Nephron (organoid): ENCODE measurements at regions not wholly inside any gene's neighbourhood (a gene's known extent, or its start where the extent isn't known, plus 50 kb on each side); places are given as distances from the start of the nearest gene placed in this dataset.

ENCODE experiments used
- H3K27ac Mint-ChIP-seq, 3 experiments: 2 replicates each; pipeline ENCODE4 v1.8.0; 2020; ENCODE audit warnings: mixed read lengths in 3 of 3, mild to moderate bottlenecking in 2 of 3, moderate library complexity in 1 of 3
- H3K27me3 Mint-ChIP-seq: 2 replicates; pipeline ENCODE4 v1.8.0; 2021; ENCODE audit warnings: low read depth, mild to moderate bottlenecking, moderate library complexity, mixed read lengths
- H3K36me3 Mint-ChIP-seq: 2 replicates; pipeline ENCODE4 v1.8.0; 2020; ENCODE audit warnings: low read depth, mixed read lengths
- H3K4me1 Mint-ChIP-seq: 2 replicates; pipeline ENCODE4 v1.8.0; 2020; ENCODE audit warnings: mixed read lengths
- H3K4me3 Mint-ChIP-seq, 3 experiments: 2 replicates each; pipeline ENCODE4 v1.8.0; 2020; ENCODE audit warnings: mild to moderate bottlenecking in 3 of 3, mixed read lengths in 3 of 3, moderate library complexity in 2 of 3
- H3K9me3 Mint-ChIP-seq: 2 replicates; pipeline ENCODE4 v1.8.0; 2020; ENCODE audit warnings: mixed read lengths
- TF ChIP-seq, protein P1 (sequence below), 3 experiments: fragments of 200-600 bp; sonication (generic); IDR thresholded peaks; one replicate each; pipeline ENCODE4 v1.5.0; 2021; ENCODE audit warnings: antibody characterized with exemption in 3 of 3; ENCODE audit not compliant: unreplicated experiment in 3 of 3

DNA sequence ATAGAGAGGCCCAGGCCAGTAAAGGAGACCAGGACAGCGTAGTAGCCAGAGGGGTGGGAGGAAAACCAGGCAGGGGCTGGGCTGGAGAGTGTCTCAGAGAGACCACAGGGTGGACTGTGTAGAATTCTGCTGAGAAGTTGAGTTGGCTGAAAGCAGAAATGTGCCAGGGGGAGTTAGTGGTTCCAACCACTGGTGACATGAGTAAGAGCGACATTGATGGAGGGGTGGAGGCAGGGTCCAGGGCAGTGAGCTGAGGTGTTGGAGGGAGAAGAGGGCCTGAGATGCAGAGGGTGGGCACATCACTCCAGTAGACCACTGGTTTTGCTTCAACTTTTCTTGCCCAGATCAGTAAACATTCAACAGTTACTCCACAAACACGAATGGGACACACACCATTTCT lies 106.5 kb downstream of the ASB7 start:
- Mint-ChIP-seq H3K36me3 (no peaks in the 10 kb centered on the region), H3K27me3 (peaks cover 19% of the 10 kb centered on the region), H3K27ac (no peak overlapping the region), H3K4me3 (no peak overlapping the region), H3K4me1 (peaks cover 22% of the 10 kb centered on the region), H3K9me3 (peaks cover 20% of the 10 kb centered on the region)
- TF ChIP-seq, protein P1, sequence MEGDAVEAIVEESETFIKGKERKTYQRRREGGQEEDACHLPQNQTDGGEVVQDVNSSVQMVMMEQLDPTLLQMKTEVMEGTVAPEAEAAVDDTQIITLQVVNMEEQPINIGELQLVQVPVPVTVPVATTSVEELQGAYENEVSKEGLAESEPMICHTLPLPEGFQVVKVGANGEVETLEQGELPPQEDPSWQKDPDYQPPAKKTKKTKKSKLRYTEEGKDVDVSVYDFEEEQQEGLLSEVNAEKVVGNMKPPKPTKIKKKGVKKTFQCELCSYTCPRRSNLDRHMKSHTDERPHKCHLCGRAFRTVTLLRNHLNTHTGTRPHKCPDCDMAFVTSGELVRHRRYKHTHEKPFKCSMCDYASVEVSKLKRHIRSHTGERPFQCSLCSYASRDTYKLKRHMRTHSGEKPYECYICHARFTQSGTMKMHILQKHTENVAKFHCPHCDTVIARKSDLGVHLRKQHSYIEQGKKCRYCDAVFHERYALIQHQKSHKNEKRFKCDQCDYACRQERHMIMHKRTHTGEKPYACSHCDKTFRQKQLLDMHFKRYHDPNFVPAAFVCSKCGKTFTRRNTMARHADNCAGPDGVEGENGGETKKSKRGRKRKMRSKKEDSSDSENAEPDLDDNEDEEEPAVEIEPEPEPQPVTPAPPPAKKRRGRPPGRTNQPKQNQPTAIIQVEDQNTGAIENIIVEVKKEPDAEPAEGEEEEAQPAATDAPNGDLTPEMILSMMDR (IDR thresholded peaks at IDR 0.05; ENCODE audit: unreplicated experiment in 3 of 3) = no peak

DNA sequence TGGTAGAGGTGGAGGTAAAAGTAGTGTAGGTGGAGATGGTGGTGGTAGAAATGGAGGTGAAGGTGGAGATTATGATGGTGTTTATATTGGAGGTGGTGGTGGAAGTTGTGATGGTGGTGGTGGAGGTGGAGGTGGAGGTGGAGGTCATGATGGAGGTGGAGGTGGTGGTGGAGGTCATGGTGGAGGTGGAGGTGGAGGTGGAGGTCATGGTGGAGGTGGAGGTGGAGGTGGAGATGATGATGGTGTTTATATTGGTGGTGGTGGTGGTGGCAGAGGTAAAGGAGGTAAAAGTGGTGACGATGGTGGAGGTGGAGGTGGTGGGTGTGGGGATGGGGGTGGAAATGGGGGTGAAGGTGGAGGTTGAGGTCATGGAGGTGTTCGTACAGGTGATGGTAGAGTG lies 107.8 kb downstream of the ASB7 start:
- TF ChIP-seq, protein P1 (IDR thresholded peaks at IDR 0.05; ENCODE audit: unreplicated experiment in 3 of 3) = no peak
- Mint-ChIP-seq H3K27me3 (peaks cover 21% of the 10 kb centered on the region), H3K9me3 (peaks cover 20% of the 10 kb centered on the region), H3K27ac (peak overlapping the region in 1 of 3 experiments; percentile 42), H3K36me3 (no peaks in the 10 kb centered on the region), H3K4me3 (no peak overlapping the region), H3K4me1 (peaks cover 22% of the 10 kb centered on the region)

DNA sequence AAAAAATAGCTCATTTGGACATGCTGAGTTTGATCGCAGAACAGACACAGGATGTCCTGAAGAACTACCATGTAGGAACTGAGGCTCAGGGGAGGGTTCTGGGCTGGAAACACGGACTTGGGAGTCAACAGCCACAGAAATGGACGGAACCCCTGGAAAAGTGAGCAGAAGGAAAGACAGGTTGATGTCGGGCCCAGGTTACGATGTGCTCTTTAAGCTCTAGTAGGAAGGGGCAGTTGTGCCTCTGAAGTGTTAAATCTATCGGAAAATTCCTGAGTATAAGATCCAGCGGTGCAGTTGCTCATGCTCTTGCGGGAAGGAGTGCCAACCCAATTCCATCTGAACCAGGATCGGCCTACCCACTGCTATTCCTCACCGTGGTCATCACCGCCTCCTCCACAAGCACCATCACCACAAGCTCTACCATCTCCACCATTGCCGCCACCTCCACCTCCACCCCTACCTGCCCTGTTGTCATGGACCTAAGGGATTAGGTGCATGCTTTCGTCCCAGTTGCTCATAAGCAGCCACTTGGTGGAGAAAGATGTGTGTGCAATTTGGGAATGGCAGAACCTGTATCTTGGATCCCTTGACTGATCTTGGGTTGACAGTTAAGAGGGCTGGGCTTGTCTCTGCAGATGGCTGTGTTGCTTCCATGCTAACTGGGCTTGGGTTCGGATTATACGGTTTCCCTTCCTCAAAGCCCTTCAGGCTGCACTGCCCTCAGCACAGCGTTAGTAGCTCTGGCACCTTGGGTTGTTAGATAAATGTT lies 108.5 kb downstream of the ASB7 start:
- Mint-ChIP-seq H3K27me3 (peaks cover 21% of the 10 kb centered on the region), H3K9me3 (peaks cover 20% of the 10 kb centered on the region), H3K4me1 (peaks cover 22% of the 10 kb centered on the region), H3K4me3 (no peak overlapping the region), H3K27ac (peak overlapping the region in 2 of 3 experiments; percentile 77 to 84), H3K36me3 (no peaks in the 10 kb centered on the region)
- TF ChIP-seq, protein P1 (IDR thresholded peaks at IDR 0.05; ENCODE audit: unreplicated experiment in 3 of 3) = no peak

DNA sequence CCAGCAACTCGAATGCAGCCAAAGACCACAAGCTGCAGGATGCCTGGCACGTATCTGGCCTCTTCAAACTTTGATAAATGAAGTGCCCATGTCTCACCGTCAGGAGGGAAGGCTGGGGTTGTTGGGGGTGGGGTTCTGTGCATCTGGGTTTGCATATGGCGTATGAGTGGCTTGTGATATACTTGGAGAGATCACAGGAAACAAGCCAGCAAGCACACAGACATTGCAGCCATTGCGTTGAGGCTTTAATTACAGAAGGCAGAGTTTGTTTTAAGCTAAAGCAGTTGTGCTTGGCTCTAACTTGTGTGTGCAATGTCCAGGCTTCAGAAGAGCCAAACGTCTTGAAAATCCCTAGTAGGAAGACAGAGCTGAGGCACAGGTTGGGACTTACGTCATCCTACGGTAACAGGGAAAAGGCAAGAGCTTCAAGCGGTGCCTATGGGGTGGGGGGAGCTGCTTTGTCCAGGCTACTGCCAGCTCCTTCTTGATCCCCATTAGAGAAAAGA lies 109.2 kb downstream of the ASB7 start:
- H3K27ac Mint-ChIP-seq = peak overlapping the region in 2 of 3 experiments; percentile 77 to 84
- TF ChIP-seq, protein P1 (IDR thresholded peaks at IDR 0.05; ENCODE audit: unreplicated experiment in 3 of 3) = no peak
- H3K36me3 Mint-ChIP-seq = no peaks in the 10 kb centered on the region
- H3K4me1 Mint-ChIP-seq = peaks cover 22% of the 10 kb centered on the region
- peaks cover 21% of the 10 kb centered on the region for H3K27me3 Mint-ChIP-seq
- H3K4me3 Mint-ChIP-seq = no peak overlapping the region
- peaks cover 20% of the 10 kb centered on the region for H3K9me3 Mint-ChIP-seq

DNA sequence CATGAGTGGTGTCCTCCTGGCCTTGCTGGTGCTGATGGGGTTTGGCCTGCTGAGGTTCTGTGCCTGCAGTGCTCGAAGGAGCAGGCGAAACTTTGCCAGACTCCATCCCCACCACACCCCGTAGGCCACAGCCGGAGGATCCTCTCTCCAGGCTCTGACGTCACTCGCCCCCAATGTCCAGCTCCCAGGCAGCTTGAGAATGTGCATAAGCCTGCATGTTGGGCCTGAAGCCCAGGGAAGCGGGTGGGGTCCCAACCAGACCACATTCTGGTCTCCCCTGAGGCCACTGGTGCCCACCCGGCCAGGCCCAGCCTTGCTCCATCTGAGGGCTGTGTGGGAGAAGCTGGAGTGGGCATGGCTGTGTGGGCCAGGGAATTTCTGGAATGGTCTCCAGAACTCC lies 109.8 kb downstream of the ASB7 start:
- H3K9me3 Mint-ChIP-seq = peaks cover 19% of the 10 kb centered on the region
- H3K27ac Mint-ChIP-seq = peak overlapping the region in 1 of 3 experiments; percentile 77
- H3K4me1 Mint-ChIP-seq = peaks cover 22% of the 10 kb centered on the region
- H3K27me3 Mint-ChIP-seq = peaks cover 18% of the 10 kb centered on the region
- no peaks in the 10 kb centered on the region for H3K36me3 Mint-ChIP-seq
- TF ChIP-seq, protein P1 (IDR thresholded peaks at IDR 0.05; ENCODE audit: unreplicated experiment in 3 of 3) = no peak
- no peak overlapping the region for H3K4me3 Mint-ChIP-seq
